GM19455 (cell line): ENCODE measurements at regions not wholly inside any gene's neighbourhood (a gene's known extent, or its start where the extent isn't known, plus 50 kb on each side); places are given as distances from the start of the nearest gene placed in this dataset.
"Not testable (repeated sequence)": the region's sequence is repeated elsewhere in the genome, so short reads cannot be mapped to it uniquely, and the experiment has no call there.

Source experiments
- ATAC-seq: cut with Tn5 transposase; IDR thresholded peaks from one replicate; pipeline ENCODE4 v1.9.1; 2021; ENCODE audit not compliant: unreplicated experiment

DNA sequence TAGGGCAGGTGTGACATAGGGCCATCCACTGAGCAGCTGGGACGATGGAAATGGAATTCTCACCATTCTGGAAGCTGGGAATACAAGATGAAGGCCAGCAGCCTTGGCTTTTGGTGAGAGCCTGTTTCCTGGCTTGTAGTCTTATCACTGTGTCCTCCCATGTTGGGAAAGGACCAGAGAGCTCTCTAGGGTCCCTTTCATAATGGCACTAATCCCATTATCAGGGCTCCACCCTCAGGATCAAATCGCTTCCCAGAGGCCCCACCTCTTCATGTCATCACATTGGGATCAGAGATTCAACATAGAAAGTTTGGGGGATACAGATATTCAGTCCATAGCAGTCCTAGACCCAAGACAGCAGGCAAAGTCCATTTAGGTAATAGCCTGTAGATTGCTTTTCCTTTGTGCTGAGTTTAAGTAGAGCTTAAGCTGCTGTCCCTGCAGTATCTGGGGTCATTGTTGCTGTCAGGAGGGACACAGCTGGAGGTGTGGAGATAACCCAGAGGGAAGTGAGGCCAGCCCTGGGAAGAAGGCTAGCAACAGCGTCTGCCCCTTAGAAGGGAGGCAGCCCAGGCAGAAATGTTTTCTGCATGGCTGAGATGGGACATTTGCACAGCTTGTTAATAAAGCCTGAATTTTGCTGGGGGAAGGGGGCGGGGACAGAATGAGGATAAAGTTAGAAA lies 136.5 kb upstream of the GPR12 start:
- no peak for ATAC-seq

DNA sequence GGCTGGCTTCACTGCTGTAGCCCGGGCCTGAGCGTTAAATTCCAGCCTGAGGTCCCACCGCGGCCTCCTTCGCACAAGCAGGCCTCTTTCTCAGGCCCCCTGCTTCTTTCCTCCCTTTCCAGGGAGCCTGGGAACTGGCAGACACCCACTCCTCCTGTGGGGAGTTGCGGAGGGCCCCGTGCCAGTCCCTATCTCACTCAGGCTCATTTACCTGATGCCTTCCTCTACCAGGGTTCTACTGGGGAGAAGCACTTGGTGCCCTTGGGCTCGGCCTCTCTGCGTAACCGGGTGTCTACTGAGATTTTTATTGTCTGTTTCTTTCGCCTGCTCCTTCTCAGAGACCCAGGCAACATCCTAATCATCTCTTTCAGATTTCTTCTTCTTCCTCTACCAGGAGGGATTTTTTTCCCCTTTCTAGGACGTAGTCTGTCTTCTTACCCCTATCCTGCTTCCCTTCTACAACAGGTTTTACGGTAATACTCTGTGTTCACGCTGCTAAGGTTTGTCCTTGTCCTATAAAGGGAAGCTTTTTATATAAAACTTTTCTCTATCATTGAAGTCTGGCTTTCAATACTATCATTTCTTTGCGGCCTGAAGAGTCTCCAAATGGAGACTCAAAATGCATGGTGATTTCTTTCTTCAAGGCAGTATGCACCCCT lies 135.4 kb upstream of the GPR12 start:
- no peak for ATAC-seq

DNA sequence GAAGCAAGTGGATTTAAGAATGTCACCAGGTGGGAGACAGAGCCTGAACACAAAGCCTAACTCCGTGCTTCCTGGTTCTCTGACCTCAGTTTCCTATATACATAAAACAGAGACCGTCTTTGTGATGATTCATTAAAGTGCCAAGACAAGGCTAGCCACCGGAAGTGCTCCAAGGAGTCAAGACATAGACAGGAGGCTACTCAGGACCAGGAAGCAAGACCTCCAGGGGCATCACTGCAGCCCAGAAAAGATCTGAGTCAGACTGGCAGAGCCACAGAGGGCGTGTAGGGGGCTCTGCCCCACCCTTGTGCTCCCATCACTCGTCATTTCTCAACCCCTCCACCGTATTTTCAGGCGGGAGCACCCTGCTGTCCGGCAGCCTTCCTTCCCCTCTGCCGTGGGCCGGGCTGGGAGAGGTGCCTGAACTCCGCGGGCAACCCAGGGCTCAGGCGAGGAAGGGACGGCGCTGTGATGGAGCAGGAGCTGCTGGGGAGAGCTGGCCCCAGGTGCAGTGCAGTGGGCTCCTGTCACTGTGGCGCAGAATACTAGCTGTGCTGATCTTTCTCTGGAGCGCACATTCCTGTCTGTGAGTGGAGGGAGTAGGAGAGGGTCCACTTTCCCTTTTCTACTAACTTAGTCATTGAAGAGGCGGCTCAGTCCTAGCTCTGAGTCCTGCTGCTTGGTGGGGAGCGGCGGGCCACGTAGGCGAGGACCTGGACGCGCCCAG lies 134.7 kb upstream of the GPR12 start:
- ATAC-seq, result no peak

- ATAC-seq, result no peak
These were observed 128.0 kb upstream of the GPR12 start for GRCh38 chr13:26888632-26889031.

GRCh38 chr13:26887594-26887993 lies 127.0 kb upstream of the GPR12 start:
- ATAC-seq, result no peak

DNA sequence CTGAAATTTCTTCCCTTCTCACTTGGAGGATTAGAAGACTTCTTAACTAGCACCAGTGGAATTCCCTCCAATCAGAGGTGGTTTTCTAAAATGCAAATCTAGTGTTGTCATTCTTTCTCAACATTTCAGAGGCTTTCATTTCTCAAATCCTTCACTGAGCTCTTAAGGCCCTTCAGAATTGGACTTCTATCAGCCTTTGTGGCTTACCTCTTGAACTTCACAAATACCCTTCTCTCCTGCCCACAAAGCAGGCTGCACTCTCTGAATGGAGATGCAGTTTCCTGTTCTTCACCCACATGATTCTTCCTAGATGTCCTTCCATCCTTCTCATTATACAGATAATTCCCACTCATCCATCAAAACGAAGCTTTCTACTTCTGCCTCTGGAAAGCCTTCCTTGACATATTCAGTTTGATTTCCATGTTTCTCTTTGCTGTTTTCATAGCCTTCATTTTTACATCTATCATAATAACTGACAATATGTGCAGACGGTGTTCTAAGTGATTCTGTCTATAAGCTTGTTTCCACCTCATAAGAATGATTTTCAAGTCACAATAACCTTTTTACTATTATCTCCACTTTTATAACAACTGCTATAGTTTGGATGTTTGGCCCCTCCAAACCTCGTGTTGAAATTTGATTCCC lies 123.1 kb upstream of the GPR12 start:
- no peak for ATAC-seq

GRCh38 chr13:26882731-26883130 lies 122.1 kb upstream of the GPR12 start:
- ATAC-seq, result no peak

DNA sequence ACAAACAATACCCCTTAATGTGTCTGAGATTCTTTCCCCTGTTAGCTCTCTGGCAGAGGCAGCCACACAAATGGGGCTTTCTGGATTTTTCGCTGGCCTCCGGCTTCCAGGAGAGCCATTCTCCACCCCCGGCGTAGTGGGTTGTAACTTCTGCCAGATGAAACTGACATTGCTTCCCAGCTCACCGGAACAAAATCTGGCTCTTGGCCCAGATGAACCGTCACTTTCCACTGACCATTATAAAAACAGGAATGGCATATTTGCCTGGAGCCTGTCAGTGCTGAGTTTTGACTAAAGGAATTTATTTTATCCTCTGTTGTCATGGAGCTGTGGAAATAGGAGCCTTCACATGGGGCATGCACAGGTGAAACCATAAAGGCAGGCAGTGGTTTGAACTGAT lies 120.6 kb upstream of the GPR12 start:
- no peak for ATAC-seq

- ATAC-seq, result no peak
These were observed 120.1 kb upstream of the GPR12 start for GRCh38 chr13:26880735-26881134.

GRCh38 chr13:26878438-26878837 lies 117.9 kb upstream of the GPR12 start:
- ATAC-seq, result no peak

GRCh38 chr13:26873386-26873698 lies 112.8 kb upstream of the GPR12 start:
- no peak for ATAC-seq

DNA sequence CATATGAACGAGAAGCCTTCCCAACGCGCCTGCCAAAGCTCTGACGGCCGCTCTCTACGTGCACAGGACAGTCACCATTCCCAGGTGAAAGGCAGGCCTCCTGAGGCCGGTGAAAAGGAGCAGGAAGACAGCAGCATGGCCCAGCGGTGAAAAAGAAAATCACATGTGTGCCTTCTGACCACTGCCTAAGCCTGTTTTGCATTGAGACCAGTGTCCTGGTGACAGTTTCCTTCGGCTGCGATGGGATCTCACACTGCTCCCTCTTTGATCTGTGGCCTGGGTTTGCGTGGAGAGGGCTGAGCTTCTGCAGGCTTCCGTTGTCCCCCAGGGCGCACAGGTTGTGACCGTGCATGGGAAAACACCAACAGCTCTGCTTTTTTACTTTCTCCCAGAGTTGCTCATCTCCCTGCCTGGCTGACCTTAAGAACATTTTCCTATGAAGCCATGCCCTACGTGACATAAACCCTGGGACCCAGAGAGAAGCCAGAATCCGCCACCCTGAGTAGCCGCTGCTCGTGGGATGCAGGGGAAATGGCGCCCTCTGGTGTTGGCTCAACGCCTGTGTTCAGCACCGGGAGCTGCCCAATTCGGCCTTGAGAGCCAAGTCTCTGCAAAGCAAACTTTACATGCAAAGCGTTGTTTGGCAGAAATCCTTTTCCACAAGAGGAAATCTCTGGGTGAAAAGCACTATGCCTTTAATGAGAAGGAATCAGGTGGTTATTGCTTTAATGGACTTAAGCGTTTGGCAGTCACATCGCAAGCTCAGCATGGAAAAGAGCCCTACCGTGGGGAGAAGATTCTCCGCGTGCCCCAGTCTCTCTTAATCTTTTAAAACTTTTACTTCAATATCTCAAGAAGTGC lies 112.2 kb upstream of the GPR12 start:
- ATAC-seq, result no peak

- ATAC-seq, result no peak
These were observed 107.0 kb upstream of the GPR12 start for GRCh38 chr13:26867451-26868091.

DNA sequence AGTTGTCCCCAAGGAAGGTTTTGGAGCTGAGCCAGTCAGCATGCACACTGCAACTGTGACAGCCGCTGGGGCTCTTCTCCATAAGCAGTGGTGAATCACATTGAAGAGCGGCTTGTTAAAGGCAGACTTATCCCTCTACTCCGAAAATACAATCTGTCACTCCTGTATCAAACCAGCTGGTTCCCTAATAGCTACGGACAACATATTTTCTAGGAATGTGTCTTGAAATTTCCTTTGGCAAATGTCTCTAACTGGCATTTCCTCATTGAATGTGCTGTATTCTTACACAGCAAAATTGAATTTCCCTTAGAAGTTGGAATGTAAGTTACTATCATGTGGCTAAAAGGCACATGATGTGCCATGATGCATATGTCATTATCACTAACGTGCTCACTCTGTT lies 104.0 kb upstream of the GPR12 start:
- no peak for ATAC-seq

DNA sequence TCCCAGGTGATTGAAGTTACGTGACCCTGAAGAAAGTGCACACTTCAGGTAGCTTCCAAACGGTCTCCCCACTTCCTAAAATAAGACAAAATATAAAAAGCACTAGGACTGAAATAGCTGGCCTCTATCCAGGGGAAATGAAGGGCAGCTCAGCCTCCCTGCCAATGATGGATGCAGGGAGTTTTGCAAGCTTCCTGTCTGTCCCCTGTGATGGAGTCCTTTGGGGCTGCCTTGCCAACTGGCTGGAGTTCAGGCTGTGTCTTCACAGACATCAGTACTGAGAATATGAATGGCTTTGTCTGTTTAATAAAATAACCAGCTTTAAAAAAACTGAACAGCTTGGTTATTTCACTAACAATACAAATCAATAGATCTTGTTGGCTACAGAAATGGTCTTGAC lies 101.4 kb upstream of the GPR12 start:
- ATAC-seq, result no peak

- no peak for ATAC-seq
These were observed 95.3 kb upstream of the GPR12 start for GRCh38 chr13:26855921-26856320.

DNA sequence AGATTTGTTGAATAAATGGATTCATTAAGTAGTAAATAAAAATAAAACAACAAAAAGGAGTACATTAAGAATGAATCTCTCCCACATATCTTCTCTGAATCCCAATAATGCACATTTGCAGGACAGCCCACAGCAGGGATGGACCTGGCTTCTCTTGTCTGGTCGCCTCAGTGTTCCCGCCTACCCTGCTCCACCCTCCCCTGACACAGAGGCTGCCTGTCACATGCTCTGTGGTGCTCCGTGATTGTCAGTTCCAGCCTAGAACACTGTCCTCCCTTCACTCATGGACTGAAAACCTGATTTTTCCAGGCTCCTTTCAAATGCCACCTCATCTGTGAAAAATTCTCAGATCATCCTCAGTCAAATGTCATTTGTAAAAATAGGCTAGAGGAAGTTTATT lies 94.5 kb upstream of the GPR12 start:
- no peak for ATAC-seq

DNA sequence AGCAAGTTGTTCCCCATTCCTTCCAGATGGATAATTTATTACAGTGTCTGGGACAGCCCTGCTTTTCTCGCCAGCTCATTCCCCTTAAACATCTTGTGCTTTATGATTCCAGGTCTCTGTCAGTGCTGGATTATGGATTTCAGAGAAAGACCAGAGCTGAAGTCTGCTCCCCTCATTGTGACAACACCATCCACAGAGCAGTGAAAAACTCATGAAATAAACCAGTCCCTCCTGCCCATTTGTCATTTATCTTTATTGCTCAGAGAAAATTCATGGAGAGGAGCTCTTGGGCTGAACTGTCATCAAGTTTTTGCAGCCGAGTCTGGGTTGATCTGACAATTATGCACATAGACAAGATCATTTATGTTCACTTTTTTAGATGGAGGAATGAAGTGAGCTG lies 92.7 kb upstream of the GPR12 start:
- ATAC-seq, result no peak

GRCh38 chr13:26847281-26847680 lies 86.7 kb upstream of the GPR12 start:
- ATAC-seq, result no peak

DNA sequence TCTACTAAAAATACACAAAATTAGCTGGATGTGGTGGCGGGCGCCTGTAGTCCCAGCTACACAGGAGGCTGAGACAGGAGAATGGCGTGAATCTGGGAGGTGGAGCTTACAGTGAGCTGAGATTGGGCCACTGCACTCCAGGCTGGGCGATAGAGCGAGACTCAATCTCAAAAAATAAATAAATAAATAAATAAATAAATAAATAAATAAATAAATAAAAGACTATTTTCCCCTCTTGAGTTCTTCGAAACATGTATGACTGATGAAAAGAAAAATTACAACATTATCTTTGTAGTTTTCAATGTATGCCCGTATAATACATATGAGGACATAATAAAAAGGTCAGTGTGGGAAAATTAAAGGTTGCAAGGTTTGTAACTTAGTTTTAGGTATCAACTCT lies 84.5 kb upstream of the GPR12 start:
- ATAC-seq, result not testable (repeated sequence)

- ATAC-seq, result no peak
These were observed 79.1 kb upstream of the GPR12 start for GRCh38 chr13:26839682-26840081.
